ENCODE measurements at regions not wholly inside any gene's neighbourhood (a gene's known extent, or its start where the extent isn't known, plus 50 kb on each side); places are given as distances from the start of the nearest gene placed in this dataset.

DNA sequence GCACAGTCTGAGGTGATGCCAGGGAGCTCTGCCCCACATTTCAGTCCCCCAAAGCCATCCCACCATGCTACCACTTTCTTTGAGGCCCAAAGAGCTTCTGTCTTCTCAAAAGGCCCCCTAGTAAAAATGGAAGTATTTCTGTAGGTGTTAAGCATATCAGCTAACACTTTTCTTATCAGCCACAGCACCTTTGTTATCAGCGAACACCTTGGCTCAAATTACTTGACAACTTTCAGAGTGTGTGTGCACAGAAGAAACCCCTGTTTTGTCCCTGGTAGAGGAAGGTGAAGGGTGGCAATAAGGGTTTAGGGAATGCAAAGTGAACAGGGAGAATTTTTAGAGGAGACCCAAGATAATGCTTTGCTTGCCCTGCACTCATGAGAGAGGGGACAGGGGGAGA is 54.8 kb upstream of the GJA8 start:
- TF ChIP-seq, protein P1, sequence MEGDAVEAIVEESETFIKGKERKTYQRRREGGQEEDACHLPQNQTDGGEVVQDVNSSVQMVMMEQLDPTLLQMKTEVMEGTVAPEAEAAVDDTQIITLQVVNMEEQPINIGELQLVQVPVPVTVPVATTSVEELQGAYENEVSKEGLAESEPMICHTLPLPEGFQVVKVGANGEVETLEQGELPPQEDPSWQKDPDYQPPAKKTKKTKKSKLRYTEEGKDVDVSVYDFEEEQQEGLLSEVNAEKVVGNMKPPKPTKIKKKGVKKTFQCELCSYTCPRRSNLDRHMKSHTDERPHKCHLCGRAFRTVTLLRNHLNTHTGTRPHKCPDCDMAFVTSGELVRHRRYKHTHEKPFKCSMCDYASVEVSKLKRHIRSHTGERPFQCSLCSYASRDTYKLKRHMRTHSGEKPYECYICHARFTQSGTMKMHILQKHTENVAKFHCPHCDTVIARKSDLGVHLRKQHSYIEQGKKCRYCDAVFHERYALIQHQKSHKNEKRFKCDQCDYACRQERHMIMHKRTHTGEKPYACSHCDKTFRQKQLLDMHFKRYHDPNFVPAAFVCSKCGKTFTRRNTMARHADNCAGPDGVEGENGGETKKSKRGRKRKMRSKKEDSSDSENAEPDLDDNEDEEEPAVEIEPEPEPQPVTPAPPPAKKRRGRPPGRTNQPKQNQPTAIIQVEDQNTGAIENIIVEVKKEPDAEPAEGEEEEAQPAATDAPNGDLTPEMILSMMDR (IDR thresholded peaks at IDR 0.05), result no peak
- no peak for TF ChIP-seq POLR2A (IDR thresholded peaks at IDR 0.05)

Measured in sigmoid colon (tissue), 3 donors.